ENCODE measurements at regions not wholly inside any gene's neighbourhood (a gene's known extent, or its start where the extent isn't known, plus 50 kb on each side); places are given as distances from the start of the nearest gene placed in this dataset.

- no peak for TF ChIP-seq CTCF (IDR thresholded peaks at IDR 0.05; ENCODE audit: extremely low read depth in 1 of 2, insufficient read depth in 1 of 2, low read depth in 1 of 2, low read length in 2 of 2)
- TF ChIP-seq POLR2A (IDR thresholded peaks at IDR 0.05; ENCODE audit: low read depth, low read length) = no peak
- no peak for TF ChIP-seq MYC (IDR thresholded peaks at IDR 0.05; ENCODE audit: low read depth, low read length)
These were observed 100.6 kb upstream of the BCL2L14 start for GRCh38 chr12:11970155-11970520.
